ENCODE measurements at regions not wholly inside any gene's neighbourhood (a gene's known extent, or its start where the extent isn't known, plus 50 kb on each side); places are given as distances from the start of the nearest gene placed in this dataset.
"Not testable (repeated sequence)": the region's sequence is repeated elsewhere in the genome, so short reads cannot be mapped to it uniquely, and the experiment has no call there.

DNA sequence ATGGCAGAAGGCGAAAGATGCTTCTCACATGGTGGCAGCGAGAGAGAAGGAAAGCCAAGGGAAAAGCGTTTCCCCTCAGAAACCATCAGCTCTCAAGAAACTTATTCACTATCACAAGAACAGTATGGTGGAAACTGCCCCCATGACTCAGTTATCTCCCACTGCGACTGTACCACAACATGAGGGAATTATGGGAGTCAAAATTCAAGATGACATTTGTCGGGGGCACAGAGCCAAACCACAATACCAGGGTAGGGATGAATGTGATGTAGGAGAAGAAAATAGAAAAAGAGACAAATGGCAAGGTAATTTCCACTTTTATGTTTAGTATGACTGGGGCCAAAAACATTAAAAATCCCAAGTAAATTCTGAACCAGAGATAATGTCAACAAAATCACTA is 216.8 kb downstream of the TRIM36 start:
- no peak for DNase-seq

GRCh38 chr5:114949756-114950155 is 220.0 kb downstream of the TRIM36 start:
- DNase-seq = no peak

GRCh38 chr5:114948986-114949621 is 220.6 kb downstream of the TRIM36 start:
- no peak for DNase-seq

DNA sequence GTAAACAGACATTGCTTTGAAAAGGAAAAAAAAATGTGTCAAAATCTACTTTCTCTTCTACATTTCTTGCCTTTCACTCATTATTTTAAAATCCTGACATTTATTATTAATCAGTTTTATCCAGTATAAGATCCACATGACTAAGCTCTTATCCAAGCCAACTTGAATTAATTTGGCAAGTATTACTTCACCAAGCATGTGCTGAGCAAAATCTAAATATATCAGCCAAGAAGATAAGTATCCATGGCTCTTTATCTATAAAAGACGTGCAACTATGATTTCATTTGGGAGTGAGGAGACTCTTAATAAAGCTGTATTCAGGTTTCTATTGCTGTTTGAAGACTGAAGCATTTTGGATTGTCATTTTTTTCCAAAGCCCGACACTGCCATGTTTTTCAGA is 221.3 kb downstream of the TRIM36 start:
- no peak for DNase-seq

- no peak for DNase-seq
Measured at GRCh38 chr5:114940709-114941108, 229.0 kb downstream of the TRIM36 start.

DNA sequence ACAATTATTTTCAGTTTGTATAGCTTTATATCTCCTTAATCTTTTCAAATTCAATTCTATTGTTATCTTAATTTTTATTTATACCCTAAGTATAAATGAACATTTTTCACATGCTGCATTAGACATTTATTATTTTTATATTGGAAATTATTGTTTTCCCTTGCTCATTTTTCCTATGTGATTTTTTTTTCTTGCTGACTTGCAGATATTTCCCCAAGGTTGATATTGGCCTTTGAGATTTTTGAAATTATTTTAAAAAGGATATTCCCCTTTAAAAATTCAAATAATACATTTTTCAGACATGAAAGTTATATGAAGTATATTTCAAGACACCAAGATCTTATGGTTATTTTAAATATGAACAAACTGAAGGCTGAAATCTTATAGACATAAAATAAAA is 234.2 kb downstream of the TRIM36 start:
- DNase-seq = no peak

DNA sequence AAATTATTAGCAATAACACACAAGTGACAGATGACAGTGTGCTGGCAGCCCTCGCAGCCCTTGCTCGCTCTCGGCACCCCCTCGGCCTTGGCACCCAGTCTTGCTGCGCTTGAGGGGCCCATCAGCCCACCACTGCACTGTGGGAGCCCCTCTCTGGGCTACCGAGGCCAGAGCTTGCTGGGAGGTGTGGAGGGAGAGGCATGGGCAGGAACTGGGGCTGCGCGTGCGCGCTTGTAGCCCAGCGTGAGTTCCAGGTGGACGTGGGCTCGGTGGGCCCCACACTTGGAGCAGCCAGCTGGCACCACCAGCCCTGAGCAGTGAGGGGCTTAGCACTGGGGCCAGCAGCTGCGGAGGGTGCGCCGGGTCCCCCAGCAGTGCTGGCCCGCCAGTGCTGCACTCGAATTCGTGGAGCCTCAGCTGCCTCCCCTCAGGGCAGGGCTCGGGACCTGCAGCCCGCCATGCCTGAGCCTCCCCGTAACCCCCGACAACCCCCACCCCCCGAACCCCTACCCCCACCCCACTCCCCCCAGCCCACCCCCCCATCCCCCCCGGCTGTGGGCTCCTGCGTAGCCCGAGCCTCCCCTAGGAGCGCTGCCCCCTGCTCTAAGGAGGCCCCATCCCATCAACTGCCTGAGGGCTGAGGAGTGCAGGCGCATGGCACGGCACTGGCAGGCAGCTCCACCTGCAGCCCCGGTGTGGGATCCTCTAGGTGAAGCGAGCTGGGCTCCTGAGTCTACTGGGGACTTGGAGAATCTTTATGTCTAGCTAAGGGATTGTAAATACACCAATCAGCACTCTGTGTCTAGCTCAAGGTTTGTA is 240.9 kb downstream of the TRIM36 start:
- no peak for DNase-seq

DNA sequence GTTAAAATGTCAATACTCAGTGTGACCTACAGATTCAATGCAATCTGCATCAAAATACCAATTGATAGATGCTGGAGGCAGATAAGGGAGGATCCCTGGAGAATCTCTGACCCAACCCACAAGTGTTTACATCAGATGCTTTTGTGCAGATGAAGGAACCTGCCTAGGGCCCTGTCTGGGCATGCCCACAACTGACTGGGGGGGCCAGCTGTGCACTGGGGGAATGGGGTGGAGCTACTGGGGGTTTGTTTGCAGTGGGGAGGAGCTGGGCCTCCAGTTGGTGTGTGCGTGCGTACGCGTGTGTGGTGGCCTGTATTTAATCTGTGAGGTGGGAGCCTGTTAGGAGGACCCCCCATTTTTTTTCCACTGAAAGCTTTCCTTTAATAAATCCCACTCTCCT is 244.9 kb downstream of the TRIM36 start:
- no peak for DNase-seq

GRCh38 chr5:114912189-114912920 is 257.4 kb downstream of the TRIM36 start:
- DNase-seq = no peak

DNA sequence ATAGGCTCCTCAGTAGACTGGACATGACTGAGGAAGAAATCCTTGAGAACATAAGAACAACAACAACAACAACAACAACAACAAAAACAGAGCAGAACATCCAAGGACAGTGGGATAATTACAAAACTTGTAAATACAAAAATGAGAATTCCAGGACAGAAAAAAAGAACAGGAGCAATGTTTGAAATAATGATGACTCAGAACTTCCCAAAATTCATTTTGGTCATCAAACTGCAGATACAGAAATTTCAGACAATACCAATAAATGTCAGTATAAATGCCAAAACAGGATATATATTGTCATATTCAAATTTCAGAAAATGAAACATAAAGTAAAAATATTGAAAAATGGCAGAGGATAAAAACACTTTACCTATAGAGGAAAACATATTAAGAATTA is 259.0 kb downstream of the TRIM36 start:
- DNase-seq = no peak

- DNase-seq = no peak
Measured at GRCh38 chr5:114909424-114909823, 260.3 kb downstream of the TRIM36 start.

DNA sequence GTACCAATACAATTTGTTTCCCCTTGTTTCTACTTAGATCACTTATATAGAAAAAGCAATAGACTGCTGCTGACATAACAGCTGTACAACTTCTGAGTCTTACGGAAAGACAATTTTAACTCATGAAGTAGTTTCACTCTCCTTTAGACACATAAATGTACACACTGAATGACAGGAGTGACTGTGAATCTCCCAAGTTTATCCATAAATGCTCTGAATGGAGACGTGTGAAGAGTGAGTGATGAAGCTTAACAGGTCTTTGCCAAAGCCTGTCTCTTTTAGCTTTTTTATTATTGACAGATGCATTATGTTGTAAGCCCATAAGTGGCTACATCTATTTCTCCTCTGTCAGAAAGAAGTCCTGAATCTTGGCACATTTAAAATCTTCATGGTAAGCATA is 265.9 kb downstream of the TRIM36 start:
- no peak for DNase-seq

- DNase-seq = no peak
Measured at GRCh38 chr5:114898602-114899001, 271.1 kb downstream of the TRIM36 start.

DNA sequence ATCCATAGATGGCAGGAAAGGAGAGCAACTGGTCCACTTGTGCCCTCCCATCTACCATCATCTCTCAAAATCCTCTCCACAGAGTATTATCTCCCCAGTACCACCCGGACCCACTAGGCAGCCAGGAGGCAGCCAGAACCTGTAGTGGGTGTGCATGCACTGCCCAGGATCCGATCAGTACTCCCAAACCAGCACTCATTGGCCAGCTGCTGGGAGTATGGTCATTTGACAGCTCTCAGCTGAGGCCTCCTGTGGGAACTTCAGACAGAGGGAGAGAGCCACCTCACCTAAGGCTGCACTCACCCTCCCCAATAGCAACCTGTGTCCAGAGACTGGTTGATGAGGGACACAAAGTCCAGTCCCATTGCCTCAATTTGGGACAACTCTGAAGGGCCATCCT is 286.0 kb downstream of the TRIM36 start:
- no peak for DNase-seq

DNA sequence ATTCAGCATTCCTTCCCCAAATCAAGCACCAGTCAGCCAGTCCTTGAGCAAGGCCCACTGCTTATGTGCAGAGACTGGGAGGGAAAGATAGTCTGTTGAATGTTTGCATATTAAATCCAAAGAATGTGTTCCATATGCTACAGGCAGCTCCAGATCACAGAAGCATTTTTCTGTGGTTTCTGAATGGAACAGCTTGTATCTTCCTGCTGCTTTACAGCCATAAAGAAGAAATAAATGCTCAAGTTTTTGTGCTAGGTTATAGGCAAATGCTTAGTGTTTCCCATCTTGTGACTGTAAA is 310.3 kb downstream of the TRIM36 start:
- DNase-seq = no peak

- DNase-seq = no peak
Measured at GRCh38 chr5:114858665-114859437, 310.9 kb downstream of the TRIM36 start.

- DNase-seq = no peak
Measured at GRCh38 chr5:114857941-114858551, 311.7 kb downstream of the TRIM36 start.

- DNase-seq = not testable (repeated sequence)
Measured at GRCh38 chr5:114844711-114845110, 325.0 kb downstream of the TRIM36 start.

- DNase-seq = no peak
Measured at GRCh38 chr5:114839360-114839759, 330.3 kb downstream of the TRIM36 start.

GRCh38 chr5:114838937-114839336 is 330.8 kb downstream of the TRIM36 start:
- DNase-seq = no peak

- DNase-seq = no peak
Measured at GRCh38 chr5:114830114-114830513, 339.6 kb downstream of the TRIM36 start.

GRCh38 chr5:114822863-114823262 is 346.8 kb downstream of the TRIM36 start:
- DNase-seq = no peak

DNA sequence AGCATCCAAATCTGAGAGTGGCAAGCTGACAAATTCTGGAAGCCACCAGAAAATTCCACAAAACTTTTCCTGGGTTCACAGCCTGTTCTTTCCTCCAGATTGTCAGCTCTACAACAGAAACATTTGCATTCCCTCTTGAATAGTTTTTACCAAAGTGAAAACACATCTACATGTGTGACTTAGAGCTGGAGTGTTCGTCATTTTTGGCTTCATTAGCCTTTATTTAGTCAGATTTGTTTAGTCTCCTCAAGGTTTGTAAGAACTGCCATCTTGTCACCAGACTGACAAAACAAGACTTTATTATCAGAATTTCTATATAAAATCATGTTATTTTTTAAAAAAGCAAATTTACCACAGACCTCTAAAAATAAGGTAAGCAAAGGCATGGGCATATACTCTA is 347.3 kb downstream of the TRIM36 start:
- no peak for DNase-seq
